CD4-positive, alpha-beta T cell treated with Interleukin-4 for 1 hour (primary cell): ENCODE measurements at regions not wholly inside any gene's neighbourhood (a gene's known extent, or its start where the extent isn't known, plus 50 kb on each side); places are given as distances from the start of the nearest gene placed in this dataset.

ENCODE experiments used
- DNase-seq, 2 donors: peaks; one replicate each; pipeline ENCODE4 v3.0.0-alpha.2; 2020 to 2022

- DNase-seq = no peak
Measured at GRCh38 chr20:19079536-19080299, 132.7 kb upstream of the SLC24A3 start.

- DNase-seq = no peak
Measured at GRCh38 chr20:19081937-19082336, 130.5 kb upstream of the SLC24A3 start.

- DNase-seq = no peak
Measured at GRCh38 chr20:19083136-19083621, 129.3 kb upstream of the SLC24A3 start.

- DNase-seq = no peak
Measured at GRCh38 chr20:19090332-19090731, 122.1 kb upstream of the SLC24A3 start.

- DNase-seq = no peak
Measured at GRCh38 chr20:19094959-19095541, 117.4 kb upstream of the SLC24A3 start.

GRCh38 chr20:19095762-19096161 is 116.7 kb upstream of the SLC24A3 start:
- no peak for DNase-seq

- DNase-seq = no peak
Measured at GRCh38 chr20:19096843-19097242, 115.6 kb upstream of the SLC24A3 start.

GRCh38 chr20:19098117-19098516 is 114.3 kb upstream of the SLC24A3 start:
- no peak for DNase-seq

GRCh38 chr20:19098806-19099578 is 113.5 kb upstream of the SLC24A3 start:
- no peak for DNase-seq

GRCh38 chr20:19099596-19100545 is 112.6 kb upstream of the SLC24A3 start:
- no peak for DNase-seq

- DNase-seq = no peak
Measured at GRCh38 chr20:19100975-19101374, 111.5 kb upstream of the SLC24A3 start.

- DNase-seq = no peak
Measured at GRCh38 chr20:19104186-19104585, 108.3 kb upstream of the SLC24A3 start.

GRCh38 chr20:19108155-19108554 is 104.3 kb upstream of the SLC24A3 start:
- no peak for DNase-seq

GRCh38 chr20:19110285-19110684 is 102.2 kb upstream of the SLC24A3 start:
- no peak for DNase-seq

- no peak for DNase-seq
Measured at GRCh38 chr20:19110881-19111460, 101.5 kb upstream of the SLC24A3 start.

- no peak for DNase-seq
Measured at GRCh38 chr20:19112828-19113227, 99.6 kb upstream of the SLC24A3 start.

GRCh38 chr20:19113343-19113930 is 99.0 kb upstream of the SLC24A3 start:
- no peak for DNase-seq

GRCh38 chr20:19114410-19114809 is 98.0 kb upstream of the SLC24A3 start:
- no peak for DNase-seq

- no peak for DNase-seq
Measured at GRCh38 chr20:19115581-19115980, 96.9 kb upstream of the SLC24A3 start.

GRCh38 chr20:19120011-19120410 is 92.4 kb upstream of the SLC24A3 start:
- no peak for DNase-seq

- no peak for DNase-seq
Measured at GRCh38 chr20:19120569-19120968, 91.9 kb upstream of the SLC24A3 start.

GRCh38 chr20:19121463-19121862 is 91.0 kb upstream of the SLC24A3 start:
- no peak for DNase-seq
